Fibroblast of the conjunctiva (primary cell): ENCODE measurements at regions not wholly inside any gene's neighbourhood (a gene's known extent, or its start where the extent isn't known, plus 50 kb on each side); places are given as distances from the start of the nearest gene placed in this dataset.

Experiments
- DNase-seq: peaks from one replicate; pipeline ENCODE4 v3.0.0-alpha.2; 2010; ENCODE audit warnings: low read depth

DNA sequence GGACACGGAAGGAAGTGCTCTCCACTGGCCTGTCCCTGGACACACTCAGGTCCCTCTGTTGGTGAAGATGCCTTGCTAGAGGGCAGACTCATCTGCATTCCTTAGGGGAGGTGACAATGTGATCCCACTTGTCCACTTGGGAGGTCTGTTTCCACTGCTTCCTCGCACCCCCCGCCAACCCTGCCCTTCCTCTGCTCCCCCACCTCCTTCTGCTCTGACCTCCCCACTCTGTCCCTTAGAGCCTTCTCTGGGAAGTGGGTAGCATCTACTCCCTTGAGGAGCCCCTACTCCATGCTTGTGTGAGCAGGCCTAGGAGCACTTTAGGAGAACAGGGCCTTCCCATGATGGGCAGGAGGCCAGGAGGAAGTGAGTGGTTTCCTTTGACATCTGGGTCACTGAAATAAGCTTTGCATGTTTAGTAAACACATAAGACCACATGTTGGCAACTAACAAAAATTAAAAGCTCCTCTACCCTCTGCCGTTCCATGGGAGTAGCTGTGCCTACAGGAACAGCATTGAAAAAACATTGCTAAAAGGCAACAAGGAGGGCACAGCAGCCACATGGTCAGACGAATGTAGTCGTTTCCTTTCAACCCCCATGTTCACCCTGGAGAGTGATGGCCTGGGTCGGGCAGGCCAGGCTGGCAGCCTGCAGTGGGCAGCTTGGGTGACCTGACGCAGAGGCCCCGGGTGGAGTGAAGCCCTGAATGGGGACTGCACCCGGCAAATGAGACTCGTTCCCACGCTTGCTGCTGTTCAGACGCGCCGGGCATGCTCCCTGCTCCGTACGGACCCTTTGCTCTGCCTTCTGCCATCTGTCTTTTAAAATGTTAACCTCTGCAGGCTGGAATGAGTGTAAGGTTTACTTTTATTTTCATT is 634.0 kb downstream of the IRX1 start:
- no peak for DNase-seq

DNA sequence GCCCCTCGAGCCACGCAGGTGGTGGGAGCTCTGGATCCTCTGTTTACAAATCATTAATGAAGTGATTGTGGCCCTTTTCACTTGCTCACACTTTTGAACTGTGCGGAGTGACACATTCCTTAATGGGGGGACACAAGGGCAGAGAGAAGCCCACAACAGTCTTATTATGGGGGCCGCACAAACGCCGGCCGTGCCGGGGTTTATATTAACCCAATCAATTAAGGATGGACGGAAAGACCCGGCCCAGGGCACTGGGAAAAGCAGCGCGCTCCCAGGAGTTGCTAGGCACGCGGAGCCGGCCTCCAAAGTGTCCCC is 634.8 kb downstream of the IRX1 start:
- DNase-seq = no peak

DNA sequence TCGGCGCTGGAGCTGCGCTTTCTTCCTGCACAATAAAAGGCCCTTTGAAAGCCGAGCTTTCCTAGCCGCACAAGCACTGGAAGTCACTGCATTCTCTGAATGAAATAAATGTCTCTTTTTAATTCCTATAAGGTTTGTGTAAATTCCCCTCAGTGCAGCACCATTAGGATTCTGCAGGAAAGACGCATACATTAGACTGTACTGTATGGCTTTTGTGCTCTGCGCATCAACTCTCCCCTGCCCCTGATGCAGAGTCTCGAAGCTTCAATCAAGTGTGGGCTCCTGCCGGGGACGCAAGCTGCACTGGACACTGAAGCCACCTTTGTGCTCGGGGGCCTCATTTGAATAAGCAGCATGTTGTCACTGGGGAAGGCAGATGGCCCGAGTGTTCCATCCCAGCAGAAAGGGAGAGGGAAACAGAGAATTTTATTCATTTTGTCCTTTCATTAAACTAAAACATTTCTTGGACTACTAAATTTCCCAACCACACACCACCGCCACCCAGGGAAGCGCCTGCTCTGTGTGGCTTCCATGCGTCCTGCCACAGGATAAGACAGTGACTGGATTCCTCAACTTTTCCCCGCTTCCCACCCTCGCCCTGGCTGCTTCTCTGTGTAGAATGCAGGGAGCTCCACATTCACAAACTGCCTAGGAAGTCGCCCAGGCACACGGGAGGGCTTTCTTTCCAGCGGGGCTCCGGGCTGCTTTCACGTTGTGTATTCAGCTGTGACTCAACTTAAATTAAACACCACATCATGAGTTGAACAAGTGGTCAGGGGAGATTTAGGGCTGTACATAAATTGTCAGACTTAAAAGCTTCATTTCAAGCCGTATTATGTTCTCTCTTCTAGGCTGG is 635.4 kb downstream of the IRX1 start:
- no peak for DNase-seq

DNA sequence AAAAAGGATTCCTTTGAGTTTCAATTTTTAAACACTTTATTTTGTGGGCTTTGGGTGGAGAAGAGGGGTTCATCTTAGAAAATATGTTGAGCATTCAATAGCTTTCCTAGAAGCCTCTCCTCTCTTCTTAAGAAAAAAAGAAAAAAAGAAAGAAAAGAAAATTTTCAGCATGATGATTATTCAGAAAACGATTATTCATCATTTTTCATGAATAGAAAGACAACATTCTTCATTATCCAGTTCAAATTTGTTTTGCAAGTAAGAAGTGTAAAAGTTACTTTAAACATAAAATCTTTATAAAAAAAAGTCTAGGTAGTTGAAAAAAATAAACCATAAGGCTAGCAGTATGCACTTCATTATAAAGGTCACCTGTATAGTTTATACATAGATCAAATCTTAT is 636.5 kb downstream of the IRX1 start:
- no peak for DNase-seq

DNA sequence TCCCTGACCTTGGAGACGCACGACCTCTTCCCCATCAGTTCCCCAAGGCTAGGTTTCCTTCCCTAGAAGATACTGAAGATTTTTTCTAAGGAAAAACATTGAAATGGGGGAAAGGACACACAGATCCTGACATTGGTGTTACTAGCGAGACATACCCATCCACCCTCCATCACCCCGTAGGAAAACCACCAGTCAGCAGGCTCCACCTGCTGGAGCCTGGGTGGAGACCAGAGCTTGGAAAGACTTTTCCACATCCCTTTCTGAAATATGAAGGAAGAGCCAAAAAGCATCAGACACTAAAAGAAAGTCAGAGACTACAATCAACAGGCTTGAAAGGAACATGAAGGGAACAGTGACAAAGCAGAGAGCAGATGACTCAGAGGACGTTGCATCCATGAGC is 638.0 kb downstream of the IRX1 start:
- DNase-seq = no peak

DNA sequence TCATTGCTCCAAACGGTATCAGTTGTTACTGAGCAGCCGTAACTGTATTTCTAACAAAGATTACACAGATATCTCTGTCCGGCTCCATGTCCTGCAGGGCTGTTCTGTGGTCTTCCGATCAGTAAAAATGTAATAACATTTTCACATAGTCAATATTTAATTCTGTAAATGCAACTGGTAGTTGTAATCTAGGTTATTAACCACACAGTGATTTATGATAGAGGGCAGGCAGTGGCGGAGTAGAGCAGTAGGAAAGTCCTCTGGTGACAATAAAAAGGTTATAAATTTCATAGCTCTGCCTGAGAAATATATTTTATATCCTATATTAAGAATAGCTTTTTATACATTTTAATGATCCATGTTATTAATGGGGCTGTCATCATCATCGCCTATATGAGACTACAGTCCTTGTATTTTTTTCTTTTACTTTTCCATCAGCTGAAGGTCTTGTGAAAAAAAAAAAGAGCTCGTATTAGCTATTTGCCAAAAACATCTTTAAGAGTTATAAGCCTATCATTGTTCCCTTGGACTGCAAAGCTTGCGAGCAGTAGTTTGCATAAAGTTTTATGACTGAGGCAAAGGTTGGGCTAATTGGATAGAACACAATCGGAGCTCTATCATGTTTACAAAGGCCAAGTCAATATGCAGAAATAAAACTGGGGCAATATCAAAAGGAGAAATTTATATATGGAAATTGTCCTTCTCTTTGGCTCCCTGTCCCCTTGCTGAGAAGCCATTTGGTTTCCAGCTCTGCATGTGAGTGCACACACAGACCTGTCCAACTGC is 648.0 kb downstream of the IRX1 start:
- no peak for DNase-seq

DNA sequence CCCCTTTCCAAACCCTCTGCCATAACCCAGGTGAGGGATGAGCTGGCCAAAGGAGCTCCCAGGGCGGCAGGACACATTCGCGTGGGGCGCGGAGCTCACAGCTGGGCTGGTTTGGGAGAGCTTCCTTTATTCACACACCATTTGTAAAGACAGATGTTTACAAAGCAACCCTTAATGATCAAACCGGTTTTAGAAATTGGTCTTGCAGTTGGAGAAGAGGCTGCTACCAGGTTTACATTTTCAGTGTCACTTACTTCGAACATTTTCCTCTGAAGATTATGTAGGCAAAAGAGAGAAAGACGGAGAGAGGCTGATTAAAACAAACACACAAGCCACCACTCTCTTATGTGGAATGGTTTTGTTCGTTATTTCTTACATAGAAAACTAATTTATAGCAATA is 648.7 kb downstream of the IRX1 start:
- no peak for DNase-seq

DNA sequence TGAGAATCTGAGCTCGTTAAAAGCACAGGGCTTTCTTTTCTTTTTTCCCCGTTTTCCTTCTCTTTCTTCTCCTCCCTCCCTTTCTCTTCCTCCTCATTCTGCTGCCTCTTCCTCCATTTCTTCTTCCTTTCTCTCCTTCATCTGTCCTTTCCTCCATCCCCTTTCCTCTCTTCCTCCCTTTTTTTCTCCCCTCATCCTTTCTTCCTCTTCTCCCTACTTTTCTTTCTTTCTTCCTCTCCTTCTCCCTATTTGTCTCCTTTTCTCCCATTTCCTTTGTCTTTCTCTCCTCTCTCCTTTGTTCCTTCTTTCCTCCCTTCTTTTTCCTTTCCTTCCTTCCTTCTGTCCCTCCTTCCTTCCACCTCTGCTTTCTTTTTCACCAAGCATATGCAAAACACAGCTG is 649.4 kb downstream of the IRX1 start:
- no peak for DNase-seq

DNA sequence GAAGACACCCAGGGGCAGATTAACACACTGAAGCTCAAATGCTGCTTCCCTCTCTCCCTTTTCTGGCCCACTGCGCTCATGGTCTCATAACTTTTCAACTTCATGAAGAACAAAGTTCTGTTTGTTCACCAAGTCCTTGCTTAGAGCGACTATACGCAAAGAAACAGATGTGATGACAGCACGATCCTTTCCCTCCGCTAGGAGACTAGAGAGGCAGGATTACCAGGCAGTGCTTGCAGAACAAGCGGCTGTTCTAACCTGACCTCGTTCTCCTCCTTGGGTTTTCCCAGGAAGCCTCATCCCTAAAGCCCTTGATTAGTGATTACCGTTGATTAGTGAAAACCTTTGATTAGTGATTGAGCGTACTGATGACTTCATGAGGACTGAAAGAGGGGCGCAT is 649.9 kb downstream of the IRX1 start:
- no peak for DNase-seq

DNA sequence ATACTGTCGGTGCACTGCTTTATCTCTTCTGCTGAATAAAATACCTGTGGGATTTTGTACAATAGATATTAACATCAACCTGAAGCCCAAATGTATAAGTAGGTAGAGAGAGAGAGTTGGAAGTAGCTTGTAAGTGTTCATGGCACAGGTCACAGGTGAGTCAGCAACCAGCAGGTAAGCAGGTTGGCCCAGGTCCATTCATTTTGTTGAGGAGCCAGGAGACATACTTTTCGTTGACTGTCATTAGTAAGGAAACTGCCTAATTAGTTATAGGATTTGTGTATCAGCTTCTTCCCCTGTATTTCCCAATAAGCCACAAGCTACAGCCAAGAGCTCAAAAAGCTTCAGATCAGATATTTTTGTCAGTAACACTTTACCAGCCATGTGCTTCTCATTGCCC is 650.8 kb downstream of the IRX1 start:
- DNase-seq = no peak

DNA sequence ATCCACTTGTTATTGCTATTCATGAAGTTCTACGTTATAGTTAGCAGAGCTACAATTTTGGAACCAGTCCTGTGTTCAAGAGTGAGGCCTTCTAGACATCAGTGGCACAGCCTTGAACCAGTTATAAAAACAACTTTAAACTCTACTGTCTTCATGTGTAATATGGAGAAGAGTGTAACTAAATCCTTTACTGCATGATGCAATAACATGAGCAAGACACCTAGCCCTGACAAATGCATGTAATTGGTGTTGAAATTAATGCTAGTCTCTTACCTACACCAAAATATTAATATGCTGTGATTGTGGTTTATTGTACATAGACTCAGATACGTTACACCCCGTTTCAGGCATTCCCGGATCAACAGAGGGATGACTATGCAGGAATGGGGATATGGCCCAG is 654.6 kb downstream of the IRX1 start:
- DNase-seq = no peak

DNA sequence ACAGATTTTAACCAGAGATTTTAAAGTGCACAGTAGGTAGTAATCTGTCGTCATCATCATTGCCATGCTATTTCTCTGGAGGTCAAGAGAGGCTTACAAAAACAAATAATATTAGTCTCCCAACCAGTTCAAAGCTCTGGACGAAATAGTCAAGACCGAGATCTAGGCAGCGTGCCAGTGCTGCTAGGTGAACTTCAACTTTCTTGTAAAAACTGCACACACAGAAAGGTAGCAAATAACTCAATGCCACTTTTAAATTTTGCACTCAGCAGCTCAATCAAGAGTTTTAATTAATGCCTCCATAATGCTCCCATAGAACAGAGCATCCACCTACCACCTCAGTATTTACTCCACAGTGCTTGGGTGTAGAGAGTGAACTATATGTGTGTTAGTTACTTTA is 656.8 kb downstream of the IRX1 start:
- no peak for DNase-seq

DNA sequence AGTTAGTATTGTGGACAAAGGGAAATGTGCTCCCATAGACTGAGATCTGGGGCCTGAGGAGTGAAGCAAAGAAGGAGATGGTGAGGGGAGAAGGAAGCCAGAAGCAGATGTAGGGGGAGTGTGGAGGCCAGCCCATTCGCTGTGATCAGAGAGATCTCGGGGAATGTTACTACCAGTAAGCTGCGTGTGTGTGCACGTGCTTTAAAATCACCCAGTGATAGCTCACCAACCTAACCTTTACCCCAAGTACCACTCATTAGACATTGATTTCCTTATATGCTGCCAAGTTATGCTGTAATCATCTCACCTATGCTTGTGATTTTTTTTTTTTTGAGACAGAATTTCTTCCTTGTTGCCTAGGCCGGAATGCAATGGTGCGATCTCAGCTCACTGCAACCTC is 659.1 kb downstream of the IRX1 start:
- no peak for DNase-seq

DNA sequence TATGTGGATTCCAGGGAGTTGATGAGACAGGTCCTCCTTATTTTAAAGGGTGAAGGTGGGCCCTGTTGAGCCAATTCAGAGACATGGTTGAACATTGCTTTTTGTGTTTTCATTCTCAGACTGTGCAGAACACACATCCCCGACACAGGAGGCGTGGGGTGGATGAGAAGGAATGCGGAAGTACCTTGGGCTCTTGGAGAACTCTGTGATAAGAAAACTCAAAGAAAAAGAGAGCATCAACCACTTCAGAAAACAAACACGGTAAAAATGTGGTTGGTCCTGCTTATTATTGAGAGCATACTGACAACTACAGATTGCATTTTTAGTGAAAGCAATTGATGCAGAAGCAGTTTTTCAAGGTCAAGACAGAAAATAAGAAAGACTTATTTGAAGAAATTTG is 659.8 kb downstream of the IRX1 start:
- DNase-seq = no peak

DNA sequence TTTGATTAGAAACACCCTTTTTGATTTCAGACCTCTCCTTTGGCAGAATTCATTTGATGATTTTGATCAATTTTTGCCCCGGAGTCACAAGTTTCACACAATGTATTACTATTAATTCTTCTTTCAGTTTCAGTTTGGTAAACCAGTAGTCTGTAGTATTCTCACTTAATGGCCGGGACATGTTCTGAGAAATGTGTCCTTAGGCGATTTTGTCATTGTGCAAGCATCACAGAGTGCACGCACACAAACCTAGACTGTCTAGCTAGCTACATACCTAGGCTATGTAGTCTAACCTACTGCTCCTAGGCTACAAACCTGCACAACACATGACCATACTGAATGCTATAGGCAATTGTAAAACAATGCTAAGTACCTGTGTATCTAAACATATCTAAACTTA is 662.5 kb downstream of the IRX1 start:
- DNase-seq = no peak

DNA sequence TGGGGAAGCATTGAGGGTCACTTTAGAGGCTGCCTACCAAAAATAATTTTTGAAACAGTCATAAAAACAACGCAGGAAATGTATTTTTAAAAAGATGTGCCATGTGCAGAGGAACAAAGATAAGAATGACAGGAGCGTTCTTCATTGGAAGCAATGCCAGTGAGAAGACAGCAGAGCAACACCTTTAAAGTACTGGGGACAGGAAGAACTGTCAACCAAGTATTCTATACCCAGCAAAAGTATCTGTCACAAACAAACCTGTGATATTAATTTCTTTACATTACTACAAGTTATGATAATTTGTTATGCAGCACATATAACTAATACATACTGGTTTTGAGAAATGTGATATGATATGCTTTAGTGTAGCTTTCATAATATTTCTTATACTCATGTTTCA is 675.6 kb downstream of the IRX1 start:
- no peak for DNase-seq

DNA sequence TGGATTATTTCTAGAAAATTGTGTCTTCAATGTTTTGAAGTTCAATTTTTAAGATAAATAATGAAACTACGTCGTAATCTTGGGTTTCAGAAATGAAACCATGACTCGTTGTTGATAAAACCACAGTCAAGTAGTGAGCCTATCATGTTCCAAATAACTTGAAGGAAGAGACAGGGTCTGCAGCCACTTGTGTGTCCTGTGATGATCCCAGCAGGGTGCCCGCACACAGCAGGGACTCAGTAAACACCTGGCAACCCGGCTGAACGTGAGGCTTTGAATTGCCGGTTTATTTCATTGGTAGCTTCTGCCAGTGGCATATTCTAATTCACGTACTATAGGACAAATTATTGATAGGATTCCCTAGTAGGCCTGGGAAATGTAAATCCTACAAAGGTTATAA is 679.6 kb downstream of the IRX1 start:
- no peak for DNase-seq

DNA sequence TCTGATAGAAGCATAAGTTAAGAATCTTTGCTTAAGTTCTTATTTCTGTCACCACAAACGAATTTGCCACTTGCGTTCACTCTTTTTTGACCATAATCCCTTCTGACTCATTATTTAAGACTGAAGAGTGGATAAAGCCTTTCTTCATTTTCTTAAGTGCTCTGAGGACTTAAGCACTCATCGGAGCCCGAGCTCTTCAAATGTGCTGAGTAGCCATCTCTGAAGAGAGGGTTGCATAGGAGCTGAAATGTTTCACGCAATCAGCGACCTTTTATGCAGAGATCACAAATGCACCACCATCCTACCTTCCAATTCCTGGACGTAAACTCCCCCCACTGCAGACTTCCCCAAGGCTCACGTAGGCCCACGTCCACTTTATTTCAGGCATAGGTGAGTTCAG is 699.2 kb downstream of the IRX1 start:
- DNase-seq = no peak

DNA sequence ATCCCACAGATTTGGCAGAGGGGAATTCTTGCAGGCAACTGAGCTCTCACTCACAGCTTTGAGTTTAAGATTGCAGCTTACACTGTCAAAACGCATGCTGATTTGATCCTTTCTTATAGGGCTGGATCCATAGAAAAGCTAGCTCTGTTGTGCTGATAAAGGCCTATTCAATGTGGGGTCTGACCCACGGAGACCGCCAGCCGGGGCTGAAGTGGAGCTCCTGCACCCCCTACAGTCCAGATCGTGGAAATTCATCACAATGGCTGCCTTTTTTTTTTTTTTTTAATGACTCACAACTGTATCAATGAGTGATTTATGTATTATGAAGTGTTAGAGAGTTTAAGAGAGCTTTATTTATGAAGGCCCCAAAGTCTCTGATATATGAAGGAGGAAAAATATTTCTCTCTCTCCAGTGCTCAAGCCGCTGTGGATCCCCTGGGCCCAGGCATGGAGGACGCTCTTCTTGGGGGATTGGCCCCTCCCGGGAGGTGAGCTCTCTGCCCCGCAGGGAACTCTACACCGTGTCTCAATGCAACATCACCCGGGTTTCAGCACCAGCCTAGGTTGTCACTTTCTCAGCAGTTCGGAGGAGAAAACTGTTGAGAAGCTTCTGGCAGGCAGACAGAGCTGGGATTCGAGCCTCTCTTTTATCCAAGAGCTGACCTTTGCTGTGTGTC is 700.2 kb downstream of the IRX1 start:
- DNase-seq = no peak

DNA sequence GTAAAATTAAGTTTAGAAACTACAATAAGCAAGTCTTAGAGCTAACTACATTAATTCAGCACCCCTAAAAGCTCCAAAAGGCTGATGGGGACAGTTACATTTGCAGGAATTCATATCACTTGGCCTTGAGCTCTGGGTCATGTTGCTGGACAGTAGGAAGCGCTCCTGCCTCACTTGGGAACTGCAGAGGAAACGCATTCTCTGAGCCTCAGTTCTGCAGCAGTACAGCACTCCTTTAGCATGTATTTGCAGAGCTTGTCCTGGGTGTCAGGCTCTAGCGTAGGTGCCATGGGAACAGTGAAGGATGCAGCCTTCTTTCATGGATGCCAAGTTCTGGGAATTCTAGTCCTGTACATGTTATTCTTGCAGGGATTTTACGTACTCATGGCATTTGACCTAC is 710.4 kb downstream of the IRX1 start:
- DNase-seq = no peak

DNA sequence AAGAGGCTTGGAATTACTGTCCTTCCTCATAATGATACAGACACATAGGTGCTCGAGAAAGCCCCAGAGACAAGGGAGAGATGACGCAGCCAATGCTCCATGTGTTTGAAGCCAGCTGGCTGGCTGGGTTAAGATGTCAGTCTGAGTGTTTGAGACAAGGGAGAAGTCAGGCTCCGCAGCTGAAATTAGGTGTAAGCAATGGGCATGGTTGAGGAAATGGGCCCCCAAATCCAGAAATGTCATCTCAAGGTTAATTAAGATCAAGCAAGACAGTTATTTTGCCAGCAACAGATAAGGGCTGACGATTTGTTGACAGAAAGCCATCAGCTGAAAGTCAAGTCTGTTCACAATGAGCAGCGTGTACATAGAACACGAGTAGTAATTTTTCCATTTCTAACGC is 713.4 kb downstream of the IRX1 start:
- no peak for DNase-seq

DNA sequence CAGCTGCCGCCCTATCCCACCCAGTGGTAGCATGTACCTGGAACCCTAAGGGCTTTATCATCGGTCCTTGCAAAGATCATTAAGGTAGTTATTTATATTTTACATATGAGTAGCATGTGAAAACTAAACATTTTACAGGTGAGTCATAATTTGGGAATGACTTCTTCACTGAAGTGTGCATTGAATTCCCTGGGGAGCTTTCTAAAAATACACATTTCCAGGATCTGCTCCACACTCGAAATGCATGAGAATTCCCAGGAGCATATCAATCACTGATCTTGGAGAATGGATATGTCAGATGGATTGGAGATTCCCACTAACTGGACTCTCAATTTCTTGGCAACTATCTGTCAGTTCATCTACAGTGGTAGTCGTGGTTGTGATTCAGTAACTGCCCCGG is 717.5 kb downstream of the IRX1 start:
- no peak for DNase-seq
